ENCODE measurements at regions not wholly inside any gene's neighbourhood (a gene's known extent, or its start where the extent isn't known, plus 50 kb on each side); places are given as distances from the start of the nearest gene placed in this dataset.

GRCh38 chr1:172766462-172766861 lies 107.6 kb downstream of the FASLG start:
- WGBS, 2 donors (ENCODE audit: extremely low coverage in 2 of 2, insufficient read length in 2 of 2, insufficient replicate concordance in 1 of 2), result no CpG with 5 or more reads among the region's 4 CpGs

GRCh38 chr1:172770071-172770470 lies 111.2 kb downstream of the FASLG start:
- Histone ChIP-seq H3K9ac (ENCODE audit: low read depth, low read length, poor library complexity) (no peak overlapping the region), H3K23ac (ENCODE audit: low read depth, low read length, poor library complexity) (no peak overlapping the region), H3K27ac (replicated peaks; ENCODE audit: low read length) (no peak overlapping the region), H3K4me1 (ENCODE audit: control insufficient read depth in 2 of 2, insufficient read depth in 1 of 2, low read depth in 1 of 2, low read length in 2 of 2) (no peaks in the 10 kb centered on the region), H3K36me3 (replicated peaks in 1 of 2; ENCODE audit: control insufficient read depth in 2 of 2, insufficient read depth in 2 of 2, low read length in 2 of 2) (no peaks in the 10 kb centered on the region), H3K27me3 (ENCODE audit: control insufficient read depth in 3 of 3, insufficient read depth in 3 of 3, low read depth in 1 of 3, low read length in 3 of 3) (no peaks in the 10 kb centered on the region), H3K9me3 (replicated peaks in 1 of 2; ENCODE audit: control insufficient read depth in 2 of 2, insufficient read depth in 1 of 2, low read depth in 1 of 2, low read length in 2 of 2) (no peaks in the 10 kb centered on the region), H3K4me2 (ENCODE audit: insufficient read depth, low read length, poor library complexity, severe bottlenecking) (no peak overlapping the region), H2BK15ac (ENCODE audit: low read length) (no peak overlapping the region), H3K4ac (ENCODE audit: low read length) (no peak overlapping the region), H2AFZ (ENCODE audit: low read length) (no peak overlapping the region), H3K79me1 (ENCODE audit: low read depth, low read length) (no peaks in the 10 kb centered on the region), H3K18ac (ENCODE audit: low read length) (no peak overlapping the region), H3K14ac (ENCODE audit: low read length) (no peak overlapping the region), H4K8ac (ENCODE audit: low read depth, low read length) (no peak overlapping the region), H3K4me3 (ENCODE audit: low read length in 2 of 2) (no peak overlapping the region), H2BK12ac (ENCODE audit: low read length) (no peak overlapping the region), H2BK5ac (ENCODE audit: low read length) (no peak overlapping the region), H2BK120ac (ENCODE audit: low read depth, low read length) (no peak overlapping the region), H2AK5ac (ENCODE audit: low read depth, low read length) (no peak overlapping the region), H4K91ac (ENCODE audit: low read depth, low read length, poor library complexity) (no peak overlapping the region)
- WGBS, 2 donors (ENCODE audit: extremely low coverage in 2 of 2, insufficient read length in 2 of 2, insufficient replicate concordance in 1 of 2), result no CpG with 5 or more reads among the region's 1 CpG
- no peak for DNase-seq (ENCODE audit: low spot score)

More at GRCh38 chr1:172766462-172766861, 107.6 kb downstream of the FASLG start:
- Histone ChIP-seq H3K18ac (ENCODE audit: low read length) (no peak overlapping the region), H3K23ac (ENCODE audit: low read depth, low read length, poor library complexity) (no peak overlapping the region), H4K8ac (ENCODE audit: low read depth, low read length) (no peak overlapping the region), H2BK5ac (ENCODE audit: low read length) (no peak overlapping the region), H3K9me3 (replicated peaks in 1 of 2; ENCODE audit: control insufficient read depth in 2 of 2, insufficient read depth in 1 of 2, low read depth in 1 of 2, low read length in 2 of 2) (no peaks in the 10 kb centered on the region), H3K4me3 (ENCODE audit: low read length in 2 of 2) (no peak overlapping the region), H3K36me3 (replicated peaks in 1 of 2; ENCODE audit: control insufficient read depth in 2 of 2, insufficient read depth in 2 of 2, low read length in 2 of 2) (no peaks in the 10 kb centered on the region), H2AK5ac (ENCODE audit: low read depth, low read length) (no peak overlapping the region), H2AFZ (ENCODE audit: low read length) (no peak overlapping the region), H3K4ac (ENCODE audit: low read length) (no peak overlapping the region), H3K79me1 (ENCODE audit: low read depth, low read length) (no peaks in the 10 kb centered on the region), H3K4me2 (ENCODE audit: insufficient read depth, low read length, poor library complexity, severe bottlenecking) (no peak overlapping the region), H3K14ac (ENCODE audit: low read length) (no peak overlapping the region), H3K27me3 (ENCODE audit: control insufficient read depth in 3 of 3, insufficient read depth in 3 of 3, low read depth in 1 of 3, low read length in 3 of 3) (no peaks in the 10 kb centered on the region), H3K4me1 (ENCODE audit: control insufficient read depth in 2 of 2, insufficient read depth in 1 of 2, low read depth in 1 of 2, low read length in 2 of 2) (no peaks in the 10 kb centered on the region), H2BK15ac (ENCODE audit: low read length) (no peak overlapping the region), H3K9ac (ENCODE audit: low read depth, low read length, poor library complexity) (no peak overlapping the region), H3K27ac (replicated peaks; ENCODE audit: low read length) (no peak overlapping the region), H4K91ac (ENCODE audit: low read depth, low read length, poor library complexity) (no peak overlapping the region), H2BK12ac (ENCODE audit: low read length) (no peak overlapping the region), H2BK120ac (ENCODE audit: low read depth, low read length) (no peak overlapping the region)
- no peak for DNase-seq (ENCODE audit: low spot score)

GRCh38 chr1:172774561-172774960 lies 115.7 kb downstream of the FASLG start:
- DNase-seq (ENCODE audit: low spot score), result no peak
- Histone ChIP-seq H2BK12ac (ENCODE audit: low read length) (no peak overlapping the region), H3K36me3 (replicated peaks in 1 of 2; ENCODE audit: control insufficient read depth in 2 of 2, insufficient read depth in 2 of 2, low read length in 2 of 2) (no peaks in the 10 kb centered on the region), H3K4me3 (ENCODE audit: low read length in 2 of 2) (no peak overlapping the region), H2AK5ac (ENCODE audit: low read depth, low read length) (no peak overlapping the region), H4K91ac (ENCODE audit: low read depth, low read length, poor library complexity) (no peak overlapping the region), H3K4me1 (ENCODE audit: control insufficient read depth in 2 of 2, insufficient read depth in 1 of 2, low read depth in 1 of 2, low read length in 2 of 2) (peaks cover 0 to 3% of the 10 kb centered on the region in 2 donors), H3K4me2 (ENCODE audit: insufficient read depth, low read length, poor library complexity, severe bottlenecking) (no peak overlapping the region), H2AFZ (ENCODE audit: low read length) (no peak overlapping the region), H3K4ac (ENCODE audit: low read length) (no peak overlapping the region), H3K9me3 (replicated peaks in 1 of 2; ENCODE audit: control insufficient read depth in 2 of 2, insufficient read depth in 1 of 2, low read depth in 1 of 2, low read length in 2 of 2) (no peaks in the 10 kb centered on the region), H2BK15ac (ENCODE audit: low read length) (no peak overlapping the region), H3K9ac (ENCODE audit: low read depth, low read length, poor library complexity) (no peak overlapping the region), H3K27ac (replicated peaks; ENCODE audit: low read length) (no peak overlapping the region), H3K14ac (ENCODE audit: low read length) (no peak overlapping the region), H3K23ac (ENCODE audit: low read depth, low read length, poor library complexity) (no peak overlapping the region), H3K27me3 (ENCODE audit: control insufficient read depth in 3 of 3, insufficient read depth in 3 of 3, low read depth in 1 of 3, low read length in 3 of 3) (no peaks in the 10 kb centered on the region), H3K18ac (ENCODE audit: low read length) (no peak overlapping the region), H2BK5ac (ENCODE audit: low read length) (no peak overlapping the region), H3K79me1 (ENCODE audit: low read depth, low read length) (no peaks in the 10 kb centered on the region), H4K8ac (ENCODE audit: low read depth, low read length) (no peak overlapping the region), H2BK120ac (ENCODE audit: low read depth, low read length) (no peak overlapping the region)
- WGBS, 2 donors (ENCODE audit: extremely low coverage in 2 of 2, insufficient read length in 2 of 2, insufficient replicate concordance in 1 of 2), result no CpG with 5 or more reads among the region's 3 CpGs

DNA sequence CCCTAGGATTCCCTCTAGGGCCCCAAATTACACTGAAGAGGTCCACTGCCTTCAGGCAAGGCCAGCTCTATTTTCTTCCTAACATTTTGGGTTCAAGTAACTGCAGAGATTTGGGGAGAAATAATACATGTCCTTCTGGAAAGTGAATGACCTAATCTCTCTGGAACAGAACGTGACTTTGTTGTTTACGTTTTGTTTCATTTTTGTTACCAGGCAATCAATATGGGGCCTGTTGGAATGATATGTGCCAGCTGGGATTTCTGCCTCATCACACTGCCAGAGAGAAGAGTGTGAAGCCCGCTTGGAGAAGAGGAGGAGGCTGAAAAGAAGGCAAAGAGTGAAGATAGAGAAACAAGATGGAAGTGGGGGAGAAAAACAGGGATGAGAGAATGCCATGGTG lies 116.7 kb downstream of the FASLG start:
- no peak overlapping the region for H3K9ac ChIP-seq (ENCODE audit: low read depth, low read length, poor library complexity)
- no peak for DNase-seq (ENCODE audit: low spot score)
- H2AK5ac ChIP-seq (ENCODE audit: low read depth, low read length), result no peak overlapping the region
- no peaks in the 10 kb centered on the region for H3K9me3 ChIP-seq (replicated peaks in 1 of 2; ENCODE audit: control insufficient read depth in 2 of 2, insufficient read depth in 1 of 2, low read depth in 1 of 2, low read length in 2 of 2)
- H2BK5ac ChIP-seq (ENCODE audit: low read length), result no peak overlapping the region
- no peak overlapping the region for H2AFZ ChIP-seq (ENCODE audit: low read length)
- no peak overlapping the region for H3K14ac ChIP-seq (ENCODE audit: low read length)
- peaks cover 0 to 3% of the 10 kb centered on the region in 2 donors for H3K4me1 ChIP-seq (ENCODE audit: control insufficient read depth in 2 of 2, insufficient read depth in 1 of 2, low read depth in 1 of 2, low read length in 2 of 2)
- H4K8ac ChIP-seq (ENCODE audit: low read depth, low read length), result no peak overlapping the region
- H3K36me3 ChIP-seq (replicated peaks in 1 of 2; ENCODE audit: control insufficient read depth in 2 of 2, insufficient read depth in 2 of 2, low read length in 2 of 2), result no peaks in the 10 kb centered on the region
- H3K4me3 ChIP-seq (ENCODE audit: low read length in 2 of 2), result no peak overlapping the region
- no peaks in the 10 kb centered on the region for H3K27me3 ChIP-seq (ENCODE audit: control insufficient read depth in 3 of 3, insufficient read depth in 3 of 3, low read depth in 1 of 3, low read length in 3 of 3)
- no peak overlapping the region for H4K91ac ChIP-seq (ENCODE audit: low read depth, low read length, poor library complexity)
- no peak overlapping the region for H3K18ac ChIP-seq (ENCODE audit: low read length)
- WGBS, 2 donors (ENCODE audit: extremely low coverage in 2 of 2, insufficient read length in 2 of 2, insufficient replicate concordance in 1 of 2), result no CpG with 5 or more reads among the region's 3 CpGs
- H2BK12ac ChIP-seq (ENCODE audit: low read length), result no peak overlapping the region
- H3K79me1 ChIP-seq (ENCODE audit: low read depth, low read length), result no peaks in the 10 kb centered on the region
- no peak overlapping the region for H3K4me2 ChIP-seq (ENCODE audit: insufficient read depth, low read length, poor library complexity, severe bottlenecking)
- no peak overlapping the region for H3K27ac ChIP-seq (replicated peaks; ENCODE audit: low read length)
- no peak overlapping the region for H3K4ac ChIP-seq (ENCODE audit: low read length)
- H2BK120ac ChIP-seq (ENCODE audit: low read depth, low read length), result no peak overlapping the region
- H3K23ac ChIP-seq (ENCODE audit: low read depth, low read length, poor library complexity), result no peak overlapping the region
- no peak overlapping the region for H2BK15ac ChIP-seq (ENCODE audit: low read length)
